GM19324 (cell line): ENCODE measurements at regions not wholly inside any gene's neighbourhood (a gene's known extent, or its start where the extent isn't known, plus 50 kb on each side); places are given as distances from the start of the nearest gene placed in this dataset.
"Not testable (repeated sequence)": the region's sequence is repeated elsewhere in the genome, so short reads cannot be mapped to it uniquely, and the experiment has no call there.

ENCODE experiments used
- ATAC-seq: cut with Tn5 transposase; IDR thresholded peaks from one replicate; pipeline ENCODE4 v1.9.1; 2021; ENCODE audit warnings: mild to moderate bottlenecking, moderate library complexity; ENCODE audit not compliant: unreplicated experiment, low FRiP score

DNA sequence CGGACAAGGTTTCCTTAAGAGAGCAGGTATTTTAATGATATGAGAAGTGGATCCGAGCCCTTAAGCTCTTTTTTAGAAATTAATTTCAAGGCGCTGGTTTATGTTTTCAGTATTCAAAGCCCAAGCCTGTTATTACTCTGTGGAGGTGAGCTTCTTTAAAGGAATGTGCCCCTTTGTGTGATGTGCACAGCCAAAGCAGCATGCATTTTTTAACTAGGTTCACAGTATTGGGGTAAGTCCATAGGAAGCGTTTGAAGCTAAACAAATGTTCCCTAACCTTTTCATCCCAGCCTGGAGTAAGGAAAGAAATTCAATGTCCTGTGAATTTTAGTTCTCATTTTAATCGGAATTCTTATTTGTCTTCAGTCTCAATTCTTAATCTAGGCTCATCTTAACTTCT lies 217.5 kb downstream of the KCTD12 start:
- ATAC-seq, result no peak

DNA sequence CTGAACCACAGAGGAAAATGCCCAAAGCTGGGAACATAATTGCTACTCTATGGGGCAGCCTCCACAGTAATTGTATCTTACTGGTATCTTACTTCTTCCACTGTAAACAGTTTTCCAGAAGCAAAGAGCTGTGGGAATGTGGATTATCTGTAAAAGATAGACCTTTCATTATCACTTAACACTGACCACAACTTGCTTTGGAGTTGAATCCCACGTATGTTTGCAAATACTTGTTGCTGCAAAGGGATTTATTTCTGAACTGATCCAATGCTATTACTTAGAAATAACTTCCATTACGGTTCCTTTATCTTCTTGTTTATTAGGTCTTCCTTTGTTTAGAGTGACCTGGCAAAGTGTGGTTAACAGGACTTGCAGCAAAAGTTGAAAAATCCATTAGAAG lies 218.1 kb downstream of the KCTD12 start:
- ATAC-seq, result no peak

DNA sequence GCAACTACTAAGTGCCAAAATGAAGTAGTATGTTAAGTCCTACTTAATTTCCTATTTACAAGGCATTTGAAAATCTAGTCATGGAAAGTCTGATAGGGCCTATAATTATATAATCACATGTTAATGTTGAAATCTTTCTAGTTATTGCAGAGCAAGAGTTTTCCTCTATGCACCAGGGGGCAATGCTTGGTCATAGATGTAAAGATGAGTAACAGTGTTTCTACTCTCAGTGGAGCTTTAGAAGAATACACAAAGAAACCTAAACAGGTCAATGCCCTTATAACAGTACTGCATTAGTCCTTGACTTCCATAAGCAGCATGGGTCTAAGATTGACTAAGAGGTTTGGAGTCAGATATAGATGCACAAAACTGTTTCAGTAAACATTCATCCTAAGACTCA lies 218.7 kb downstream of the KCTD12 start:
- no peak for ATAC-seq

DNA sequence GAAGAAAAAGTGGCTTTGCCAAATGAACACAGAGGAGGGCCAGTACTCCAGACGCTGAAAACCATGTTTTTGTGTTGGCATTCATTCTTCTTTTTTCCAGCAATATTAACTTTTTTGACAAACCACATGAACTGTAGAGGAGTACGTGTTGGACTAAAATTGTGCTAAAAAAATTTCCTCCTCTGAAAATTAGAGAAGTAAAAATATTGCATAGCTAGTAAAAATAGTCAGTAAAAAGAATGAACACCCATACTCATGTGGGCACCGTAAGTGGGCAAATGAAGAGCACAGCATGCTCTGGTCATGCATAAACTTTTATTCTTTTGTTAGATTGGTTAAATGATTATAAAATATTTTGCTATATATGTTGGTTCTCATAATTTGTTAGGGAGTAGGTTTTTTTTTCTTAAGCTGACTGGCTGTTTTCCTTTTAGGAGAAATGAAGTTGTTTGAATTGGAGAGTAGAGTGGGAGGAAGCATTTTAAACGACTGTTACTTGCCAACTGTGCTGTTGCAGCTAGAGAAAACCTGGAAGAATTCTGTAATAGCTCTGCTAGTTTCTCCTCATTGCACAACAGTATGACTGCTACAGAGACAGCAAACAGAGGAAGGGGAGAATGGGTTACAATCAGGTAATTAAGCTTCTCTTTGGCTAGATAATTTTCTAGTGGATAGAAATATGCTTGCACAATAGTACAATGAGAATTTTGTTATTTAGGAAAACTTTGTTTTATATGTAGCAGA lies 222.4 kb downstream of the KCTD12 start:
- ATAC-seq, result no peak

DNA sequence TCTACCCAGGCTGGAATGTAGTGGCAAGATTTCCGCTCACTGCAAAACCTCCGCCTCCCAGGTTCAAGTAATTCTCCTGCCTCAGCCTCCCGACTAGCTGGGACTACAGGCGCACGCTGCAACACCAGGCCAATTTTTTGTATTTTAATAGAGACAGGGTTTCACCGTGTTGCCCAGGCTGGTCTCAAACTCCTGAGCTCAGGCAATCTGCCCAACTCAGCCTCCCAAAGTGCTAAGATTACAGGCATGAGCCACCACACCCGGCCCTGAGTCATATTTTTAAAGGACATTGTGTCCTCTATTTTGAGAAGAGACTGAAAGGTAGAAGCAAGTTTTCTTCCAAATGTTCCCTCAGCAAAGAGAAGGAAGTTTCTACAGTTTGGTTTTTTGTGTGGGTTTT lies 227.1 kb downstream of the KCTD12 start:
- ATAC-seq, result not testable (repeated sequence)

DNA sequence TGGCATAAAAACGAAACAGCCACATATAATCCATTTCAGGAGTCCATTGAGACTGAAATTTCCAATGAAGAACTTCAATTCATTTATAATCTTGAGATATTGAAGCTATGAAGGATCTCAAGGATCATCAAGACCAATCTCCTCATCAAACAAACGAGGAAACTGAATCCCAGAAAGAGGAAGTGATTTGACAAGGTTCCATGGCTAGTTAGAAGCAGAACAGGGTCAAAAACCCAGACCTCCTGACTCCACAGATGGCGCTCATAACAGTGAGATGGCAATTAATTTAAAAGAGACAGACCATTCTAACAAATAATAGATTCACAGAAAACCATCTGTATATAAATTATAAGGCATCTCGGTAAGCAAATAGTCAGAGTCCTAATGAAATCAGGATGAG lies 229.7 kb downstream of the KCTD12 start:
- no peak for ATAC-seq

DNA sequence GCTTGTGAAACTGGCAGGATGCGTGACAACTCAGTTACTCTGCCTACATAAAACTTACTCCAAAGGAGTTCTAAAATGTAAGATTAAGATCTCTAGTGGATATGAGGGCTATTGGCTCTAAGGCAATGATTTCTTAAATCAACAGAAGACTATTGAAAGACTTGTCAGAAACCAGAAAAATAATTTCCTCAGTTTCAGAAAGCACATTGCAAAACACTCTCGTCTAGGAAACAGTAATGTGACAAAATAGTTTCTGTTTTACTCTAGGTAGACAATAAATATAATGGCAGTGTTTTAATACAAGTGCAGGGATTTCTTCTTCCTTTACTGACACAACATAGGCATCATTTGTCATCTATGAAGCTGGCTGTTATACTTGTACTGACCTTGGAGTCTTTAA lies 230.1 kb downstream of the KCTD12 start:
- ATAC-seq, result no peak

DNA sequence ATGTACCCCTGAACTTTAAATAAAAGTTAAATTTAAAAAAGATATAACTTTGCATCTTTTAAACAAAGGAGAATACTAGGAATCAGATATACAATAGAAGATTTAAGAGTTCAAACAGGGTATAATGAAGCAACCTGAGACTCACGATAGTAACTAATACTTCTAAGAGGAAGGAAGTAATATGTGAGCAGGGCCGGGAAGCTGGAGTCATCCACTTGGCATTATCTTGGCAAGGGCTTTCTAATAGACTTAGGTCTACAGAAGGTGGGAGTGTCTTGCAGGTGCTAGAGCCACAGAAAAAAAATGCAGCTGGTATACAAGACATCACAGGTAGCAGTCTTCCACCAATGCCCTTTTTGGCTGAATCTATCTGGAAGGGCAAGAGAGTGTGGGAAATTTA lies 231.9 kb downstream of the KCTD12 start:
- ATAC-seq, result no peak

DNA sequence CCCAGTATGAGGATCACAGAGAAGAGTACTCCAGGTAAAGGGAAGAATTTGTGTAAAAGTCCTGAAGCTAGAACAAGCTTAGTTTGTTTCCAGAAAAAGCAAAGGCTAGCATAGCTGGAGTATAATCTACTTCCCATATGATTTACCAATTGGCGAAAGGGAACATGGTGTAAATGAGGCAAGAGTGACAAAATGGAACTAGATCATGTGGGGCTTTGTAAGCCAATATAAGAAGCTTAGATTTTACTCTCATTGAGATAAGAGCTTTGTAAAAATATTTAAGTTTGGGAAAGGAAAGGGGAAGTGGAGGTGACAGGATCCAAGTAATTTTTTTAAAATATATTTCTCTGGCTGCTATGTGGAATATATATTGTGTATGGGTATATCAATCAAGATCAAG lies 234.9 kb downstream of the KCTD12 start:
- no peak for ATAC-seq

DNA sequence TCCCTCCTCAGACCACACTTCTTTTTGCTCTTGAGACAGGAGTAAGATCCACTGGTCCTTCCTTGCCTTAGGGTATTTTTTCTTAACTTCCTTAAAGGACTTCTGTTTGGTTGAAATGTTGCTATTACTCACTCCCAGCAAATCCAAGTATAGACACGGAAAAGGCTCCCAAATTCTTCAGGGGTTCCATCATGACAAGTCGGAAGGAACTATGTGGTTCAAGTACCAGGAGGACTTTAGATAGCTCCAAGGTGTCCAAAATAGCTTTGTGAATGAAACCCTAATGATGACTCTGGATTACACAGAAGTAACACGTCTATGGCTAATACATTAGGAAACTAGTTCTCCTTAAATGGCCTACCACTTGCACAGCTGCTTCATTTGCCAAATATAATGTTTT lies 238.7 kb downstream of the KCTD12 start:
- ATAC-seq, result no peak

DNA sequence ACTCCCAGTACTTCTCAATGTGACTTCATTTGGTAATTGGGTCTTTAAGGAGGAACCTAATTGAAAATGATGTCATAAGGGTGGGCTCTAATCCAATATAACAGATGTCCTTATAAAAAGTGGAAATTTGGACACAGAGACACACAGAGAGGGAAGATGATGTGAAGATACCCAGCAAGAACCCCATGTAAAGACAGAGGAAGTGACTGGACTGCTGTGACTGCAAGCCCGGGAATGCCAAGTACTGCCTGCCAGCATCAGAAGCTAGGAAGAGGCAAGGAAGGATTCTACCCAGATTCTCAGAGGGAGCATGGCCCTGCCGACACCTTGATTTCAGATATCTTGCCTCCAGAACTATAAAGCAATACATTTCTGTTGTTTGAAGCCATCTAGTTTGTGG lies 239.3 kb downstream of the KCTD12 start:
- no peak for ATAC-seq

DNA sequence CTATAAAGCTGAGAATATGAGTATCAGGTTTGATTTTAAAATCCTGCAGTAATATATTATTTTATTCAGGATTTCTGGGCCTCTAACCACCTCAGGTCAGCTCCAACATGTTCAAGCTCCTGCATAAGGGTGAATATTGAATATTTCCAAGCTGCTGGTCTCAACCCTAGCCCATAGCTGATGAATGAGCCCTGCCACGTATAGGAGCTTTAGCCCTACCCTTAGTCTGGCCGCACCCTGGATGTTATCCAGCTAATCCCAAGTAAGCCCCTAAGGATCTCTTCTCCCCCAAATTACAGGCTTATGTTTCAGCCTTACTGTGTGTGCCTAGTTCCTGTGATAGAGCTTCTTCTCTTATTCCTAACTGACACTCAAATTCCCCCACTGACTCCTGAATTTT lies 240.6 kb downstream of the KCTD12 start:
- ATAC-seq, result no peak

DNA sequence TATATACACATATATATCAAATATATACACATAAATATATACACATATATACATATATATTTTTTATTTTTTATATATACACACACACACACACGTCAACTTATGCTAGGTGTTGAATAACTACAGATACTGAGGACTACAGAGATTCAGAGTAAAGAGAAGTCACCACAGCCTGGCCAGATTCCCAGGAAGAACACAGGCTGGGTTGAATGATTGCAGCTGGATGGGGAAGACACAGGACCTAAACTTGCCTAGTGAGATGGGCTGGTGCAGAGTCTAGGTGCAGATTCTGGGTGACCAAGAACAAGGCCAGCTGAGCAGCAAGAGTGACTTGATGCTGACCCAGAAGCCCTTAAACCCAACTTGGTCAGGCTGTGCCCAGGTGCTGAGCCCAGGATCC lies 241.3 kb downstream of the KCTD12 start:
- no peak for ATAC-seq

DNA sequence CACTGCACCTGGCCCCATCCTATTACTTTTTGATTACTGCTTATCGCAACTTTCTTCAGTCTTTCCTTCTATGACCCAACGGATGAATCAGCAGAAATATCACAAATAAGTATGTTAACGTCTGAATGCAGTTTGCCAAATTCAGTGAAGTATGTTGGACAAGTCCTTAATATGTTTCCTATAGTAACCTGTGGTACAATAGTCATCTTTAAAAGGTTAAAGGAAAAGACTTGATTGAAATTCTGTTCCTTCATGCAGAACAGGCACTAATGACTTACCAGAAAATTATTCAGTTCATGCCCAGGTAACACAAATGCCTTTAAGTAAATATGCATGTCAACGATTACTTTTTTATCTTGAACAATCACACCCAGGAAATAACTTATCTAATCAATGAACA lies 242.6 kb downstream of the KCTD12 start:
- ATAC-seq, result no peak

DNA sequence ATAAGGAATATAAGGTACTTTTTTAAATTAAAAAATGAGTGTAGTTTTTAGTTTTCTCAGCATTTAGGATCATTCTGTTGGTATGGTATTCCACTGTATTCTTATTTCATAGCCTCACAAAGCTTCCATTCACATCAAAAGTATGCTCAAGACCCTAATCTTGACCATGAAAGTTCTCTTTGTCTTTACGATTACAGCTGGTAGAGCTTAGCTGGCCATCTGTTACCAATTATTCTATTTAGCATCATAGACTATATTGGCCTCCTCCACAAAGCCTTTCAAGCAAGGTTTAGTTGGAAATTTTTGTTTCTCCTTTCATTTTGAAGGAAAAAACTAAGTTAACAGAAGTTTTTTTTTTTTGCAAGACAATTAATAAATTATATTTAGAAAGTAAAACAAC lies 245.1 kb downstream of the KCTD12 start:
- no peak for ATAC-seq

DNA sequence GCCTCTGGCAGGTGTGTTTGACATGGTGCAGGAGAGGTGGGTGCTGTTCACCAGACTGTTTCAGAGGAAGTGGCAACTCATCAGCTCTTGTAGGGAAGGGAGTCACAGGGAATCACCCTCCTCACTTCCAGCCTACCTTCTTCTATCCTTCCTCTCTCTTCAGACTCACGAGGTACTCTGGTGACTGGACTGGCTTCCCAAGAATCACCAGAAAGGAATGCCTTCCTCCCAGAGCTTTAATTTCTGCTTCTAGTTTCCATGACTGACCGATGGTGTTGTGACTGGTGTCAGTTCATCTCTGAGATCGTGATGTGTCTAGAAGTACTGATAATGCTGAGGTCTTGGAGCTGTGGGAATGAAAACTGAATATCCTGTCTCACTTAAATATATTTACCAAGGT lies 247.3 kb downstream of the KCTD12 start:
- no peak for ATAC-seq

DNA sequence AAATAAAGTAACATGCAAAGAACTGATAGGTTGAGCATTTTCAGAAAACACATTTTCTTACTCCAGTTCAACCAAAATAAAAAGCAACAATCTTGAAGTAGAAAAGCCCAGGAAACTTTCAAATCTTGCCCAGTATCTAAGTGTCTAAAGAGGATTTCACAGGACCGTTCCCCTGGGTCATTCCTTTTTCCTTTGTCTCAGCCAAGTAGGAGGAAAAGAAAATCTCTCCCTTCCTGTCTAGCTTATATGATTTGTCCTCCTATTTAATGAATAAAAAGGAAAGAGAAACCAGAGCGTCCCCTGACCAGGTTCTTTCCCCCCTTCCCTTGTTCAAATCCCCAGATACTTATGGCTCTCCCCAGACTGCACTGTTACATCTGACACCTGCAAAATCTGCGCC lies 248.0 kb downstream of the KCTD12 start:
- no peak for ATAC-seq

DNA sequence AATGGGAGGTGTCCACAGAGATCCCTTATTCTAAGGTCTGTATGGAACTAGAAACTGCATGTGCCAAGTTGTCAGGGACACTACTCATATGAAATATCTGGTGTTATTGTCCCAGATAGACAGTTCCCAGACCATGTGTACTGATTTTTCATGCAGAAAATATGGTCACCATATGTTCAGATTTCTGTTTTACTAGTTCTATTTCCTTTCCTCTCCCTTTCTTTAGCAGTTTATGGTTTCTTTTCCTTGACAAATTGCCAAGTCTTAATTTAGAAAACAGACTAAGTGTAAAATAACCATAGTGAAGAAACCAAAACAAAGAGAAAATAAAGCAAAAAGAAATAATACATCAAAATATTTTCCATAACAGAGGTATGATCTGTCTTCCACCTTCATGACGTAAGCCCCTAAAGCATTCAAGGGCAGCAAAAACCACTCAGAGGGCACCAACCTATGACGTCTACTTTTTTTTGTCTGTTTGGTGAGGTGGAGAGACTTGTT lies 248.5 kb downstream of the KCTD12 start:
- no peak for ATAC-seq

DNA sequence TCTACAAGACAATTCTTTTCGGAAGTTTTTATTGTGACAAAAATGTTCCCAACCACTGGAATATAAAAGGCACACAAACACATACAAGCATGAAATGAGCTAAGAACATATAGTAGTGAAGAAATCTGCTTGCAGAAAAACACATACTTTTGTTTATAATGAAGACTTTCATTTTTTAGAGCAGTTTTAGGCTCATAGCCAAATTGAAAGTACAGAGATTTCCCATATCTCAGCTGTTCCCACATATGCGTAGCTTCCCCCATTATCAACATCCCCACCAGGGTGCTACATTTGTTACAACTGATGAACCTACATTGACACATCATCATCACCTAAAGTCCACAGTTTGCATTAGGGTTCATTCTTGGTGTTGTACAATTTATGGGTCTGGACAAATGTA lies 249.4 kb downstream of the KCTD12 start:
- ATAC-seq, result no peak

DNA sequence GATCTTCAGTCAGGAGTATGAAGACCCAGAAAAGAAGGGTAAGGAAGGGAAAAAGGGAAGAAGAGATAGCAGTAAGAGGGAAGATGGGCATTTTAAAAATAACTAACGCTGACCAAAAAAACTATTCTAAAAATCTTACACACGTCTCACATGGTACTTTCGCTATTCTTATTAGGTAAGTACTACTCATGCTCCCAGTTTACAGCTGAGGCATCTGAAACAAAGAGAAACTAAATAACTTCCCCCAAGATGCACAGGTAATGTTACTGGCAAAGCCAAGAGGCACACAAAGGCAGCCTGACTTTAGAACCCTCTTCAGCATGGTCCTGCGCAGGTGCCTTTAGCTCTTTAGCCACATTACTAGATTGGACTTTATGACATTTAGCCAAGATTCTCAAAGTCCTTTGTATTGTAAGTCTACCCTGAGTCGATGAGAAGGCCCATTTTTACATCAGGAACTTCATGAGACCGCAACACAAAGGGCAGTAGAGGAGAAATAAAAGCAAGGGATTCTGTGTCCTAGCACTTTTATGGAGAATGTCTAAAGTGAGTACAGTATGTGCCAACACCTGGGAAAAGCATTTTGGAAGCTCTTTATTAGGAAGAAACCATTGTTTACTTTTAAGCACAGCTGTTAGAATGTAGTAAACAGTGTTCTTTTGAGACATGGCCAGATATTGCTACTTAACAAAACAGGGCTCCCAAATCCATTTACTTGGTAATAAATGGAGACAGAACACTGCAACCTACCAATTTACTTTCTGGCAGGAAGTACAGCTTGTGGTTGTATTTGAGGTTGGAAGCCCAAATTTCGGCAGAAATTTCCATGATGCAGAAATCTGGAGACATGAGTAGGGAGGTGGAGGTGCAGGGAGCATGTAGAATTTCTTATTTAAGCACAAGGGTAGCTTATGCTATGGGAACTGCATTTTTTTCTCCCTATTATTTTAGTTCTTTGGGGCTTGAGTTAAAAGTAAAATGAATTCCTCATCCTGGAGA lies 250.7 kb downstream of the KCTD12 start:
- no peak for ATAC-seq

DNA sequence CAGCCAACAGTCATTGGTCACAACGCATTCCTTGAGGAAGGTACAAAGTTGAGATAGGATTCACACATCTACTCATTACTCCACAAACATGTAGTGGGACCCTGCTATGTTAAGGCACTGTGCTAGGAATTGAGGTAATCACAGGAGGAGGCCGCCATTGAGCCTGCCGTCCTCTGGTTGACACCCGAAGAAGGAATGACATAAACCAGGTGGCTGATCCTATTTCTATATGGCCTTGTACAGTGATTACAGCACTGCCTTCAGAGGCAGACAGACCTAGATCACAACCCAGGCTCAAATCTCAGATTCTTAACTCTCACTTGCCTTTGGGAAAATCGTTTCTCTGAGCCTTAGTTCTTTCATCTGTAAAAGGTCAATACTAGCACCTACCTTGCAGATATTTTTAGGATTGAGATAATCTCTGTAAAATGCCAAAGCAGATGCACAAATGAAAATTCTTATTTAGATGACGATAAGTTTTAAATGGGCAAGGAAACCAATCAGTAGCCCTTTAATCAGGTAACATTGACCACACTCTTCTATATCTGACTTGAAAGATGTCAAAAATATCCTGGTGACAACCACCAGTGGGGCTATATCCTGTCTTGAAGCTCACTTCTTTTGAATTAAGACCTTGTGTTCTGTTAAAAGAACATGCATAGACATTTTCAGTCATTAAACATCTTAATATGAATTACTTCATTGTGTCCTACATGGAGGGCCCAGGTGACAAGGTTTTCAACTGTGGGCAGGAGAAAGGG lies 251.6 kb downstream of the KCTD12 start:
- no peak for ATAC-seq
